ENCODE measurements at regions not wholly inside any gene's neighbourhood (a gene's known extent, or its start where the extent isn't known, plus 50 kb on each side); places are given as distances from the start of the nearest gene placed in this dataset.

- no peak overlapping the region for H3K4me3 ChIP-seq
- H3K27ac ChIP-seq (ENCODE audit: low read depth in 1 of 2, low read length in 1 of 2): no peak overlapping the region
- no peaks in the 10 kb centered on the region for H3K4me1 ChIP-seq (ENCODE audit: control insufficient read depth in 5 of 5, insufficient read depth in 5 of 5, low read length in 5 of 5)
- H3K9ac ChIP-seq (ENCODE audit: insufficient read depth in 1 of 2, low read length in 2 of 2): no peak overlapping the region
- WGBS, 2 donors: 63 to 73% methylated on average over 25 of the region's 25 CpGs
- DNase-seq (no peak), ATAC-seq (ENCODE audit: insufficient read depth, low FRiP score) (no peak)
- H3K9me3 ChIP-seq (ENCODE audit: control insufficient read depth in 4 of 4, insufficient read depth in 3 of 4, low read length in 3 of 4): peaks cover 0 to 10% (median 0%) of the 10 kb centered on the region in 4 donors
- no peaks in the 10 kb centered on the region for H3K36me3 ChIP-seq (ENCODE audit: control insufficient read depth in 4 of 4, insufficient read depth in 4 of 4, low read length in 4 of 4)
- TF ChIP-seq, protein P1, sequence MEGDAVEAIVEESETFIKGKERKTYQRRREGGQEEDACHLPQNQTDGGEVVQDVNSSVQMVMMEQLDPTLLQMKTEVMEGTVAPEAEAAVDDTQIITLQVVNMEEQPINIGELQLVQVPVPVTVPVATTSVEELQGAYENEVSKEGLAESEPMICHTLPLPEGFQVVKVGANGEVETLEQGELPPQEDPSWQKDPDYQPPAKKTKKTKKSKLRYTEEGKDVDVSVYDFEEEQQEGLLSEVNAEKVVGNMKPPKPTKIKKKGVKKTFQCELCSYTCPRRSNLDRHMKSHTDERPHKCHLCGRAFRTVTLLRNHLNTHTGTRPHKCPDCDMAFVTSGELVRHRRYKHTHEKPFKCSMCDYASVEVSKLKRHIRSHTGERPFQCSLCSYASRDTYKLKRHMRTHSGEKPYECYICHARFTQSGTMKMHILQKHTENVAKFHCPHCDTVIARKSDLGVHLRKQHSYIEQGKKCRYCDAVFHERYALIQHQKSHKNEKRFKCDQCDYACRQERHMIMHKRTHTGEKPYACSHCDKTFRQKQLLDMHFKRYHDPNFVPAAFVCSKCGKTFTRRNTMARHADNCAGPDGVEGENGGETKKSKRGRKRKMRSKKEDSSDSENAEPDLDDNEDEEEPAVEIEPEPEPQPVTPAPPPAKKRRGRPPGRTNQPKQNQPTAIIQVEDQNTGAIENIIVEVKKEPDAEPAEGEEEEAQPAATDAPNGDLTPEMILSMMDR (IDR thresholded peaks at IDR 0.05; ENCODE audit: control extremely low read depth, extremely low read depth): no peak
- peaks cover 3 to 20% (median 4%) of the 10 kb centered on the region in 3 donors for H3K27me3 ChIP-seq (ENCODE audit: control insufficient read depth in 3 of 3, insufficient read depth in 3 of 3, low read length in 2 of 3)
Measured at GRCh38 chr10:131819241-131820072, 81.4 kb upstream of the PPP2R2D start.

DNA sequence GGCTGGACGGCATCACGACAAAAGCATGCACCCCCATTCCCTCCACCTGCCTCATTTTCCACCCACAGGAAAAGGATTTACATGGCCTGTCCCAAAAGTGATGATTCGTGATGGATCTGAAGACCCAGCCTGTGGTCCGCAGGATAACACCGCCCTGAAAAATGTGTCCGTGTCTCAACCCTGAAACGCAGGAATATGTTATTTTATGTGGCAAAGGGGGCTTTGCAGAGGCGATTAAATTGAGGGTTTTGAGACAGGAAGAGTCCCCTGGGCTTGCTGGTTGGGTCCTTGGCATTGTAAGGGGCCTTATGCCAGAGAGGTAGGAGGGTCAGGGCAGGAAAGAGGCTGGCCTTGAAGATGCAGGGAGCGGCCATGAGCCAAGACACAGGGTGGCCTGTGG is 80.2 kb upstream of the PPP2R2D start:
- Histone ChIP-seq H3K27me3 (ENCODE audit: control insufficient read depth in 3 of 3, insufficient read depth in 3 of 3, low read length in 2 of 3) (peaks cover 3 to 29% (median 4%) of the 10 kb centered on the region in 3 donors), H3K4me1 (ENCODE audit: control insufficient read depth in 5 of 5, insufficient read depth in 5 of 5, low read length in 5 of 5) (no peaks in the 10 kb centered on the region), H3K36me3 (ENCODE audit: control insufficient read depth in 4 of 4, insufficient read depth in 4 of 4, low read length in 4 of 4) (no peaks in the 10 kb centered on the region), H3K4me3 (no peak overlapping the region), H3K9ac (ENCODE audit: insufficient read depth in 1 of 2, low read length in 2 of 2) (no peak overlapping the region), H3K9me3 (ENCODE audit: control insufficient read depth in 4 of 4, insufficient read depth in 3 of 4, low read length in 3 of 4) (peaks cover 0 to 10% (median 0%) of the 10 kb centered on the region in 4 donors), H3K27ac (ENCODE audit: low read depth in 1 of 2, low read length in 1 of 2) (no peak overlapping the region)
- TF ChIP-seq, protein P1 (IDR thresholded peaks at IDR 0.05; ENCODE audit: control extremely low read depth, extremely low read depth): no peak
- DNase-seq (no peak), ATAC-seq (ENCODE audit: insufficient read depth, low FRiP score) (no peak)
- 85 to 91% methylated on average over 9 of the region's 9 CpGs for WGBS, 2 donors

DNA sequence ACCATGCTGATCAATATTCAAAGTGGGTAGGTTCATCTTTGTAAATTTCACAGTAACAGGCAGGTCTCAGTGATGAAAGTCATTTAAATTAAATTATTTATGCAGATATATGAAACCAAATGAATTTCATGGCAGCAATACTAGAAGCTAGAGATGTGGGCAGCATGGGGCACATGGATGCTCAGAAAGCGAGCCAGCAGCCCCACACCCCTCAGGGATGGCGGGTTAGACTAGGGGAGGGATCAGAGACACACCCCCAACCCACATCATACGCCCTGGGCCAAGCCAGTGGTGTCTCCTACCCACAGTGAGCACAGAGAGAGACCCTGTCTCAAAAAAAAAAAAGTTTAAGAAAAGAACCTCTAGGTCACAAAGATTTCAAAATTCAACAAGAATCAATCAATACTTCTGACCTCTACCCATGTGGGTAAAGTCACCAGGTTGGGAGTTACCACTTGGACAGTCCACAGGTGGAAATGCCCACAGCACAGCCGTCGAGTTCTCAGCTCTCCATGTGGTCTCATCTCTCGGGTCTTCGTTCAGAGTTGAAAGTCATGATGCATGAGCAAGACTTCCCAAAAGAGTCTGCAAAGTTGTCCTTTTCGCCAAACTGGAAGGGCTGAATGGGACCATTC is 79.3 kb upstream of the PPP2R2D start:
- Histone ChIP-seq H3K9me3 (ENCODE audit: control insufficient read depth in 4 of 4, insufficient read depth in 3 of 4, low read length in 3 of 4) (peaks cover 0 to 10% (median 0%) of the 10 kb centered on the region in 4 donors), H3K4me3 (no peak overlapping the region), H3K9ac (ENCODE audit: insufficient read depth in 1 of 2, low read length in 2 of 2) (no peak overlapping the region), H3K27ac (ENCODE audit: low read depth in 1 of 2, low read length in 1 of 2) (no peak overlapping the region), H3K27me3 (ENCODE audit: control insufficient read depth in 3 of 3, insufficient read depth in 3 of 3, low read length in 2 of 3) (peaks cover 4 to 33% (median 8%) of the 10 kb centered on the region in 3 donors), H3K4me1 (ENCODE audit: control insufficient read depth in 5 of 5, insufficient read depth in 5 of 5, low read length in 5 of 5) (no peaks in the 10 kb centered on the region), H3K36me3 (ENCODE audit: control insufficient read depth in 4 of 4, insufficient read depth in 4 of 4, low read length in 4 of 4) (no peaks in the 10 kb centered on the region)
- TF ChIP-seq, protein P1 (IDR thresholded peaks at IDR 0.05; ENCODE audit: control extremely low read depth, extremely low read depth): no peak
- WGBS, 2 donors: 90 to 91% methylated on average over 8 of the region's 8 CpGs
- ATAC-seq (ENCODE audit: insufficient read depth, low FRiP score): no peak
- no peak for DNase-seq
